CD4-positive, CD25-positive, alpha-beta regulatory T cell (primary cell): ENCODE measurements at regions not wholly inside any gene's neighbourhood (a gene's known extent, or its start where the extent isn't known, plus 50 kb on each side); places are given as distances from the start of the nearest gene placed in this dataset.
"Not testable (repeated sequence)": the region's sequence is repeated elsewhere in the genome, so short reads cannot be mapped to it uniquely, and the experiment has no call there.

Experiments
- ATAC-seq, 2 donors: fragments of 150-1000 bp; cut with Tn5 transposase; one replicate each; pipeline ENCODE4 v1.10.0; 2021; ENCODE audit warnings: low read depth in 2 of 2, moderate number of reproducible peaks in 2 of 2, moderate library complexity in 1 of 2
- DNase-seq, 3 donors: peaks; one replicate each; pipeline versions ENCODE4 v3.0.0 to v3.0.0-alpha.2; 2012 to 2022; ENCODE audit warnings: mixed read lengths in 1 of 3
- H3K27ac ChIP-seq: one replicate; pipeline ENCODE4 v1.7.0; 2013; ENCODE audit warnings: mild to moderate bottlenecking, low read length; ENCODE audit not compliant: insufficient read depth, poor library complexity, severe bottlenecking
- H3K27me3 ChIP-seq: one replicate; pipeline ENCODE4 v1.7.0; 2013; ENCODE audit warnings: low read length; ENCODE audit not compliant: control insufficient read depth, insufficient read depth
- H3K36me3 ChIP-seq: one replicate; pipeline ENCODE4 v1.7.0; 2013; ENCODE audit warnings: mild to moderate bottlenecking, low read length, moderate library complexity; ENCODE audit not compliant: control insufficient read depth, insufficient read depth
- H3K4me1 ChIP-seq: 2 replicates; pipeline ENCODE4 v1.7.0; 2013; ENCODE audit warnings: mild to moderate bottlenecking, low read length; ENCODE audit not compliant: insufficient read depth, control insufficient read depth, poor library complexity, severe bottlenecking
- H3K4me3 ChIP-seq: one replicate; pipeline ENCODE4 v1.7.0; 2013; ENCODE audit warnings: low read depth, mild to moderate bottlenecking, low read length, moderate library complexity
- H3K9me3 ChIP-seq, 2 experiments: 1 replicate in 1 of 2; 2 replicates in 1 of 2; pipeline ENCODE4 v1.7.0; 2013; ENCODE audit warnings: low read length in 2 of 2, mild to moderate bottlenecking in 1 of 2, moderate library complexity in 1 of 2; ENCODE audit not compliant: control insufficient read depth in 2 of 2
- H3K27ac Mint-ChIP-seq, 3 donors: one replicate each; pipeline ENCODE4 v1.8.0; 2020 to 2022; ENCODE audit warnings: mild to moderate bottlenecking in 3 of 3, mixed read lengths in 3 of 3, moderate library complexity in 2 of 3
- H3K27me3 Mint-ChIP-seq: one replicate; pipeline ENCODE4 v1.8.0; 2022; ENCODE audit warnings: mild to moderate bottlenecking, mixed read lengths
- H3K36me3 Mint-ChIP-seq: one replicate; pipeline ENCODE4 v1.8.0; 2020; ENCODE audit warnings: mixed read lengths
- H3K4me1 Mint-ChIP-seq, 4 donors: one replicate each; pipeline ENCODE4 v1.8.0; 2020 to 2022; ENCODE audit warnings: mixed read lengths in 4 of 4, mild to moderate bottlenecking in 1 of 4
- H3K4me3 Mint-ChIP-seq, 4 donors: one replicate each; pipeline ENCODE4 v1.8.0; 2020 to 2022; ENCODE audit warnings: mild to moderate bottlenecking in 4 of 4, mixed read lengths in 4 of 4, moderate library complexity in 3 of 4
- H3K9me3 Mint-ChIP-seq, 7 donors: one replicate each; pipeline ENCODE4 v1.8.0; 2020 to 2022; ENCODE audit warnings: mixed read lengths in 7 of 7, mild to moderate bottlenecking in 3 of 7, moderate library complexity in 2 of 7

GRCh38 chr10:131819241-131820072 lies 81.4 kb upstream of the PPP2R2D start:
- H3K27me3 ChIP-seq = no peaks in the 10 kb centered on the region
- H3K9me3 ChIP-seq = no peaks in the 10 kb centered on the region
- Mint-ChIP-seq H3K9me3 (no peaks in the 10 kb centered on the region), H3K4me1 (no peaks in the 10 kb centered on the region), H3K36me3 (no peaks in the 10 kb centered on the region), H3K4me3 (no peak overlapping the region), H3K27me3 (no peaks in the 10 kb centered on the region), H3K27ac (no peak overlapping the region)
- no peaks in the 10 kb centered on the region for H3K4me1 ChIP-seq
- DNase-seq (no peak), ATAC-seq (no peak)
- H3K4me3 ChIP-seq = no peak overlapping the region
- H3K36me3 ChIP-seq = no peaks in the 10 kb centered on the region
- H3K27ac ChIP-seq = no peak overlapping the region

DNA sequence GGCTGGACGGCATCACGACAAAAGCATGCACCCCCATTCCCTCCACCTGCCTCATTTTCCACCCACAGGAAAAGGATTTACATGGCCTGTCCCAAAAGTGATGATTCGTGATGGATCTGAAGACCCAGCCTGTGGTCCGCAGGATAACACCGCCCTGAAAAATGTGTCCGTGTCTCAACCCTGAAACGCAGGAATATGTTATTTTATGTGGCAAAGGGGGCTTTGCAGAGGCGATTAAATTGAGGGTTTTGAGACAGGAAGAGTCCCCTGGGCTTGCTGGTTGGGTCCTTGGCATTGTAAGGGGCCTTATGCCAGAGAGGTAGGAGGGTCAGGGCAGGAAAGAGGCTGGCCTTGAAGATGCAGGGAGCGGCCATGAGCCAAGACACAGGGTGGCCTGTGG lies 80.2 kb upstream of the PPP2R2D start:
- no peaks in the 10 kb centered on the region for H3K9me3 Mint-ChIP-seq
- no peak for DNase-seq

GRCh38 chr10:131821378-131822012 lies 79.3 kb upstream of the PPP2R2D start:
- no peaks in the 10 kb centered on the region for H3K27me3 ChIP-seq
- ATAC-seq (no peak), DNase-seq (no peak)
- H3K27ac ChIP-seq = no peak overlapping the region
- Mint-ChIP-seq H3K9me3 (peaks cover 0 to 2% (median 0%) of the 10 kb centered on the region in 7 donors), H3K4me3 (no peak overlapping the region), H3K27ac (no peak overlapping the region), H3K27me3 (no peaks in the 10 kb centered on the region), H3K36me3 (no peaks in the 10 kb centered on the region), H3K4me1 (no peaks in the 10 kb centered on the region)
- H3K4me3 ChIP-seq = no peak overlapping the region
- no peaks in the 10 kb centered on the region for H3K4me1 ChIP-seq
- H3K9me3 ChIP-seq = no peaks in the 10 kb centered on the region
- H3K36me3 ChIP-seq = no peaks in the 10 kb centered on the region

More for the DNA sequence above, 80.2 kb upstream of the PPP2R2D start:
- Histone ChIP-seq H3K36me3 (no peaks in the 10 kb centered on the region), H3K27ac (no peak overlapping the region), H3K9me3 (no peaks in the 10 kb centered on the region), H3K4me1 (no peaks in the 10 kb centered on the region), H3K27me3 (no peaks in the 10 kb centered on the region), H3K4me3 (no peak overlapping the region)
- no peak for ATAC-seq
- H3K27me3 Mint-ChIP-seq = no peaks in the 10 kb centered on the region
- H3K27ac Mint-ChIP-seq = no peak overlapping the region
- no peak overlapping the region for H3K4me3 Mint-ChIP-seq
- no peaks in the 10 kb centered on the region for H3K36me3 Mint-ChIP-seq
- H3K4me1 Mint-ChIP-seq = no peaks in the 10 kb centered on the region

GRCh38 chr10:131822013-131822691 lies 78.7 kb upstream of the PPP2R2D start:
- Histone ChIP-seq H3K27me3 (no peaks in the 10 kb centered on the region), H3K4me1 (no peaks in the 10 kb centered on the region), H3K27ac (no peak overlapping the region), H3K4me3 (no peak overlapping the region), H3K9me3 (no peaks in the 10 kb centered on the region), H3K36me3 (no peaks in the 10 kb centered on the region)
- no peak for DNase-seq
- peaks cover 0 to 2% (median 0%) of the 10 kb centered on the region in 7 donors for H3K9me3 Mint-ChIP-seq
- H3K36me3 Mint-ChIP-seq = no peaks in the 10 kb centered on the region
- H3K27me3 Mint-ChIP-seq = no peaks in the 10 kb centered on the region
- H3K4me1 Mint-ChIP-seq = no peaks in the 10 kb centered on the region
- ATAC-seq = no peak
- no peak overlapping the region for H3K27ac Mint-ChIP-seq
- no peak overlapping the region for H3K4me3 Mint-ChIP-seq

DNA sequence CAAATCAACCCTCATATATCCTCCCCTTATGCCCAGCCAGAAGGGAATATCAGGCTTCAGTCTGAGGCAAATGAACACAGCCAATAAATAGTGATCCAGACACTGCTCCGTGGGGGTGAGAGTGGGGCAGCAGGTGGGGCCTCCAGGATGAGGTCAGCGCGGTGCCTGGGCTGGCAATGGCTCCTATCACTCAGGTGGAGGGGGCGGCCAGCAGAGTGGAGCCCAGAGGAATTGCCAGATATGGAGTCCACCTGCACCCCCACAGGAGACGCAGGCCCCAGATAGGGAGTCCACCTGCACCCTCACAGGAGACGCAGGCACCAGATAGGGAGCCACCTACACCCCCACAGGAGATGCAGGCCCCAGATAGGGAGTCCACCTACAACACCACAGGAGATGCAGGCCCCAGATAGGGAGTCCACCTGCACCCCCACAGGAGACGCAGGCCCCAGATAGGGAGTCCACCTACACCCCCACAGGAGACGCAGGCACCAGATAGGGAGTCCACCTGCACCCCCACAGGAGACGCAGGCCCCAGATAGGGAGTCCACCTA lies 78.0 kb upstream of the PPP2R2D start:
- H3K27ac Mint-ChIP-seq = no peak overlapping the region
- no peaks in the 10 kb centered on the region for H3K4me1 ChIP-seq
- no peaks in the 10 kb centered on the region for H3K27me3 ChIP-seq
- H3K36me3 ChIP-seq = no peaks in the 10 kb centered on the region
- no peaks in the 10 kb centered on the region for H3K27me3 Mint-ChIP-seq
- DNase-seq (no peak), ATAC-seq (no peak)
- H3K4me3 ChIP-seq = no peak overlapping the region
- H3K36me3 Mint-ChIP-seq = no peaks in the 10 kb centered on the region
- H3K4me3 Mint-ChIP-seq = no peak overlapping the region
- H3K9me3 ChIP-seq = no peaks in the 10 kb centered on the region
- H3K4me1 Mint-ChIP-seq = no peaks in the 10 kb centered on the region
- H3K27ac ChIP-seq = no peak overlapping the region
- peaks cover 0 to 2% (median 0%) of the 10 kb centered on the region in 7 donors for H3K9me3 Mint-ChIP-seq

GRCh38 chr10:131823601-131824099 lies 77.2 kb upstream of the PPP2R2D start:
- DNase-seq, H3K27ac Mint-ChIP-seq, H3K36me3 Mint-ChIP-seq, ATAC-seq, H3K4me1 Mint-ChIP-seq, H3K9me3 ChIP-seq, H3K27me3 Mint-ChIP-seq, H3K36me3 ChIP-seq, H3K4me3 Mint-ChIP-seq, H3K4me3 ChIP-seq, H3K27me3 ChIP-seq, H3K27ac ChIP-seq, H3K9me3 Mint-ChIP-seq, H3K4me1 ChIP-seq: not testable (repeated sequence)

GRCh38 chr10:131824371-131825149 lies 76.2 kb upstream of the PPP2R2D start:
- Histone ChIP-seq H3K4me1 (no peaks in the 10 kb centered on the region), H3K27me3 (no peaks in the 10 kb centered on the region), H3K27ac (no peak overlapping the region), H3K9me3 (no peaks in the 10 kb centered on the region), H3K36me3 (no peaks in the 10 kb centered on the region), H3K4me3 (no peak overlapping the region)
- no peaks in the 10 kb centered on the region for H3K27me3 Mint-ChIP-seq
- no peaks in the 10 kb centered on the region for H3K36me3 Mint-ChIP-seq
- H3K4me1 Mint-ChIP-seq = no peaks in the 10 kb centered on the region
- H3K27ac Mint-ChIP-seq = no peak overlapping the region
- ATAC-seq = no peak
- no peak overlapping the region for H3K4me3 Mint-ChIP-seq
- DNase-seq = no peak
- peaks cover 0 to 2% (median 0%) of the 10 kb centered on the region in 7 donors for H3K9me3 Mint-ChIP-seq
